DOHH2 (cell line): ENCODE measurements at regions not wholly inside any gene's neighbourhood (a gene's known extent, or its start where the extent isn't known, plus 50 kb on each side); places are given as distances from the start of the nearest gene placed in this dataset.

ENCODE experiments used
- CTCF ChIP-seq: fragments of 200-600 bp; sonication (generic); IDR thresholded peaks from one replicate; pipeline ENCODE4 v1.5.1; 2014; ENCODE audit warnings: antibody characterized with exemption, mild to moderate bottlenecking, low read depth, low read length; ENCODE audit not compliant: poor library complexity, severe bottlenecking
- EZH2phosphoT487 ChIP-seq: fragments of 200-600 bp; sonication (generic); IDR thresholded peaks from 2 replicates; pipeline ENCODE4 v1.6.1; 2017; ENCODE audit warnings: borderline replicate concordance, mild to moderate bottlenecking, antibody characterized with exemption, low read length, moderate library complexity, mixed read lengths

GRCh38 chr3:41148901-41149300 is 50.4 kb upstream of the CTNNB1 start:
- TF ChIP-seq EZH2phosphoT487 (no peak), CTCF (no peak)
